OCI-LY1 (cell line): ENCODE measurements at regions not wholly inside any gene's neighbourhood (a gene's known extent, or its start where the extent isn't known, plus 50 kb on each side); places are given as distances from the start of the nearest gene placed in this dataset.

ENCODE experiments used
- H2AFZ ChIP-seq: fragments of 200-600 bp; sonication (generic), shearing (Covaris generic); 2 replicates; pipeline ENCODE4 v1.6.0; 2014; ENCODE audit warnings: antibody characterized with exemption, mild to moderate bottlenecking, low read length
- H3F3A ChIP-seq: fragments of 200-600 bp; sonication (generic), shearing (Covaris generic); 2 replicates; pipeline ENCODE4 v1.6.0; 2014; ENCODE audit warnings: mild to moderate bottlenecking, antibody characterized with exemption, low read length, moderate library complexity; ENCODE audit not compliant: insufficient read depth
- H3K27ac ChIP-seq: fragments of 200-600 bp; sonication (generic); 2 replicates; pipeline ENCODE4 v1.5.1; 2014; ENCODE audit warnings: low read length, mixed run types, mild to moderate bottlenecking, low read depth; ENCODE audit not compliant: poor library complexity, severe bottlenecking
- H3K27me3 ChIP-seq: fragments of 200-600 bp; sonication (generic); 2 replicates; pipeline ENCODE4 v1.6.0; 2014; ENCODE audit warnings: antibody characterized with exemption, mild to moderate bottlenecking, low read length, moderate library complexity; ENCODE audit not compliant: insufficient read depth
- H3K36me3 ChIP-seq: fragments of 200-600 bp; sonication (generic); 2 replicates; pipeline ENCODE4 v1.6.1; 2014; ENCODE audit warnings: mild to moderate bottlenecking, antibody characterized with exemption, low read length, moderate library complexity, mixed read lengths; ENCODE audit not compliant: insufficient read depth
- H3K4me1 ChIP-seq: fragments of 200-600 bp; sonication (generic); 2 replicates; pipeline ENCODE4 v1.5.1; 2014; ENCODE audit warnings: mild to moderate bottlenecking, low read length, moderate library complexity; ENCODE audit not compliant: insufficient read depth, severe bottlenecking
- H3K4me2 ChIP-seq: fragments of 200-600 bp; sonication (generic), shearing (Covaris generic); 2 replicates; pipeline ENCODE4 v1.6.1; 2014; ENCODE audit warnings: low read length
- H3K4me3 ChIP-seq: fragments of 200-600 bp; sonication (generic); 2 replicates; pipeline ENCODE4 v1.5.1; 2014; ENCODE audit warnings: low read length, low read depth, mild to moderate bottlenecking, mixed read lengths; ENCODE audit not compliant: poor library complexity, severe bottlenecking
- H3K79me2 ChIP-seq: fragments of 200-600 bp; shearing (Covaris generic); 2 replicates; pipeline ENCODE4 v1.6.1; 2016; ENCODE audit warnings: mixed run types, low read length, mixed read lengths; ENCODE audit not compliant: insufficient read depth
- H3K9ac ChIP-seq: fragments of 200-600 bp; sonication (generic), shearing (Covaris generic); 2 replicates; pipeline ENCODE4 v1.6.1; 2014; ENCODE audit warnings: mild to moderate bottlenecking, low read length, mixed read lengths
- H3K9me2 ChIP-seq: fragments of 200-600 bp; sonication (generic), shearing (Covaris generic); 2 replicates; pipeline ENCODE4 v1.6.1; 2014; ENCODE audit warnings: low read depth, mild to moderate bottlenecking, low read length, mixed read lengths
- H3K9me3 ChIP-seq: fragments of 200-600 bp; shearing (Covaris generic); 2 replicates; pipeline ENCODE4 v1.6.1; 2014; ENCODE audit warnings: low read length, mixed read lengths
- H4K20me1 ChIP-seq: fragments of 200-600 bp; sonication (generic), shearing (Covaris generic); 2 replicates; pipeline ENCODE4 v1.6.0; 2016; ENCODE audit warnings: mild to moderate bottlenecking, low read length; ENCODE audit not compliant: insufficient read depth
- CTCF ChIP-seq: fragments of 200-600 bp; sonication (generic), shearing (Covaris generic); IDR thresholded peaks from 2 replicates; pipeline ENCODE4 v1.5.1; 2017; ENCODE audit warnings: mild to moderate bottlenecking, antibody characterized with exemption, low read length, moderate library complexity, mixed read lengths
- EZH2 ChIP-seq: fragments of 200-600 bp; sonication (generic), shearing (Covaris generic); IDR thresholded peaks from 2 replicates; pipeline ENCODE4 v1.8.0; 2017; ENCODE audit warnings: borderline replicate concordance, mixed run types, mild to moderate bottlenecking, antibody characterized with exemption, low read length, moderate library complexity, mixed read lengths

- H3K4me3 ChIP-seq = no peak overlapping the region
- no peaks in the 10 kb centered on the region for H3K36me3 ChIP-seq
- H3K9ac ChIP-seq = no peak overlapping the region
- no peak for TF ChIP-seq CTCF
- no peak for TF ChIP-seq EZH2
- no peak overlapping the region for H2AFZ ChIP-seq
- H3K4me1 ChIP-seq = no peaks in the 10 kb centered on the region
- no peaks in the 10 kb centered on the region for H3K79me2 ChIP-seq
- no peaks in the 10 kb centered on the region for H3K9me3 ChIP-seq
- H3K4me2 ChIP-seq = no peak overlapping the region
- no peaks in the 10 kb centered on the region for H3K9me2 ChIP-seq
- H3F3A ChIP-seq = no peaks in the 10 kb centered on the region
- H4K20me1 ChIP-seq = no peaks in the 10 kb centered on the region
- H3K27ac ChIP-seq = no peak overlapping the region
- no peaks in the 10 kb centered on the region for H3K27me3 ChIP-seq
Observed at GRCh38 chrX:82161195-82161594, 959.3 kb downstream of the SH3BGRL start.

GRCh38 chrX:82163701-82164100 is 961.8 kb downstream of the SH3BGRL start:
- Histone ChIP-seq H3K9me3 (no peaks in the 10 kb centered on the region), H3K9me2 (no peaks in the 10 kb centered on the region), H3K27me3 (no peaks in the 10 kb centered on the region), H3K4me1 (no peaks in the 10 kb centered on the region), H3K4me2 (no peak overlapping the region), H2AFZ (no peak overlapping the region), H3K4me3 (no peak overlapping the region), H4K20me1 (no peaks in the 10 kb centered on the region), H3K36me3 (no peaks in the 10 kb centered on the region), H3K27ac (no peak overlapping the region), H3F3A (no peaks in the 10 kb centered on the region), H3K79me2 (no peaks in the 10 kb centered on the region), H3K9ac (no peak overlapping the region)
- TF ChIP-seq CTCF (no peak), EZH2 (no peak)

- Histone ChIP-seq H4K20me1 (no peaks in the 10 kb centered on the region), H2AFZ (no peak overlapping the region), H3K27me3 (no peaks in the 10 kb centered on the region), H3K9ac (no peak overlapping the region), H3F3A (no peaks in the 10 kb centered on the region), H3K4me2 (no peak overlapping the region), H3K4me1 (no peaks in the 10 kb centered on the region), H3K4me3 (no peak overlapping the region), H3K9me3 (no peaks in the 10 kb centered on the region), H3K36me3 (no peaks in the 10 kb centered on the region), H3K27ac (no peak overlapping the region), H3K9me2 (no peaks in the 10 kb centered on the region), H3K79me2 (no peaks in the 10 kb centered on the region)
- TF ChIP-seq EZH2 (no peak), CTCF (no peak)
Observed at GRCh38 chrX:82196866-82197265, 995.0 kb downstream of the SH3BGRL start.
